ENCODE measurements at regions not wholly inside any gene's neighbourhood (a gene's known extent, or its start where the extent isn't known, plus 50 kb on each side); places are given as distances from the start of the nearest gene placed in this dataset.

- DNase-seq (ENCODE audit: low spot score) = no peak
Measured at GRCh38 chr2:103268841-103269498, 507.1 kb downstream of the TMEM182 start.

- DNase-seq (ENCODE audit: low spot score) = no peak
Measured at GRCh38 chr2:103276869-103277268, 515.0 kb downstream of the TMEM182 start.

GRCh38 chr2:103284750-103285149 lies 522.9 kb downstream of the TMEM182 start:
- DNase-seq (ENCODE audit: low spot score) = peak; percentile 32

DNA sequence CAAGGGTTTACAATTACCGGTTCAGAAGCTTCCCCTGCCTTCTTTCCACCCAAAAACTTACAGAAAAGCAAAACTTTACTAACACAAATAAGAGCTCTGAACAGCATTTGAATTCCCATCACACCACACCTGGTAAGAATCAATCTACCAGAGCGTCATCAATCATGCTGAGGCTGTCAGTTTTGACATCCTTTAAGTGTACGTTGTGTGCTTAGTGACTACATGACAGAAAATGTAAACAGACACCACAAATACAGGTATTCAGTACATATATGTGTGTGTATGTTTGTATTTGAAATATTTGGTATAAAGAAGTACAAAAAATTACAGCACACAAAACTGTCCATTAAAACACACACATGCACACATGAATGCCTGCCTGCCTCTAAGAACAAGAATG lies 523.5 kb downstream of the TMEM182 start:
- no peak for DNase-seq (ENCODE audit: low spot score)

DNA sequence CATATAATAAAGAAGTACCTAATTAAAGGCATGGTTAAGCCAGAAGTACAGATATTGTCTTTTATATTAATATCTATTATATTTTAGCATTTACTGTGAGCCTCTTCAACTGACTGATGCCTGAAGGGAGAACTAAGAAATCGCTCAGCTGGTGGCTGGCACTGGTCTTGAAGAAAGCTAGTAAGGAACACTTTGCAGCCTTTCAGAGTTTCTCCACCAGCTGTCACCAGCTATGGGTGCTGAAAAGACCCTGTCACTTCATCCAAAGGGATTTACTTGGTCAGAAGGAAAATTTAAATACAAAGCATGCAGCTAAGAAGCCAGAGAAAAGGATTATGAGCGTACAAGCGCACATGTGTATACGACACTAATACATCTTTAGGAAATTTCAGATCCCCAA lies 525.9 kb downstream of the TMEM182 start:
- DNase-seq (ENCODE audit: low spot score) = no peak

- DNase-seq (ENCODE audit: low spot score) = peak; percentile 23
Measured at GRCh38 chr2:103288696-103289095, 526.9 kb downstream of the TMEM182 start.

- DNase-seq (ENCODE audit: low spot score) = peak; percentile 17
Measured at GRCh38 chr2:103289105-103289725, 527.4 kb downstream of the TMEM182 start.

DNA sequence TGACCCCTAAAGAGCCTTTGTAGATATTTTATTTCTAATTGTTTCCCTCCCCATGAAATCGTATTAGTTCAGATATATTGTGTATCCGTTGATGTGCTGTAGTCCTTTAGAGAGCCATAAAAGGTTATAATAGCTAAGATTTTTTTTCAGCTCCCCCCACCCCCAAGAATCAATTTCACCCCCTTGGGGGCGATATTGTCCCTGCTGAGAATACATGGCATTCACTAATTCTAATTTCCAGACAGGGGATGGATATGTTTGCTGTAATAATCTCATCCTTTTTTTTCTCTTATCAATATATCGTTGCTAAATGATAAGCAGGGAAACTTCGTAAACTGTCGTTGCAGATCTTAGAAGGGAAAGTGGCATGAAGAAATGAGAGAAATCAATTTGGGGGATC lies 530.7 kb downstream of the TMEM182 start:
- DNase-seq (ENCODE audit: low spot score) = no peak

DNA sequence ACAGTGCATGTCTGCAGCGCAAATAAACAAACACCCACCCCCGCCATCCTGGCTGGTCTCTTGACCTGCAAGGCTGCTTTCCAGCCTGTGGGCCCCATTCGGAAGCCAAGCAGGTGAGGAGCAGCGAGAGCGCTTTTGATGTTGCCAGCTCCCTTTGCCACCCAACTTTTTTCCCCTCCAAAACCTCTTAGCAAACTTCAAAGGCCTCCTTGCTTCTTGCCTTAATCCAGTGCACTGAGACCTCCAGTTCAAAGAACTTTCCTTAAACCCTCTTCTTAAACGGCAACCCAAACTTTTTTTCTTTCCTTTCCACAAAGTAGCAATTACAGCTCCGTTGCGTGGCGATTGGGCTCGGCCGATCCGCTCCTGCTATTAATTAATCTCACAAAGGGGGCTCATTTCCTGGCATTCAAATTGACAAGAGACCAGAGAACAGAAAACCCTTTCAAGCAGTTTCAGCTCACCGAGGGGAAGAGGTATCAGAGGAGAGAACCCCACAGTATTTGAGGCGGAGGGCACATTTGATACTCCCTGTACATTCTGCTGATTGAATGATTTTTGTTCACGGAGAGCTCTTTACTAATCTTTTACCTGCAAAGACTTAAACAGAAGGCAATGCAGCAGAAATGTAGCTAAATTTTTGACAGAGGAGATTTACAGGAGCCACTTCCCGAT lies 531.4 kb downstream of the TMEM182 start:
- no peak for DNase-seq (ENCODE audit: low spot score)

- DNase-seq (ENCODE audit: low spot score) = no peak
Measured at GRCh38 chr2:103293742-103294077, 531.9 kb downstream of the TMEM182 start.

DNA sequence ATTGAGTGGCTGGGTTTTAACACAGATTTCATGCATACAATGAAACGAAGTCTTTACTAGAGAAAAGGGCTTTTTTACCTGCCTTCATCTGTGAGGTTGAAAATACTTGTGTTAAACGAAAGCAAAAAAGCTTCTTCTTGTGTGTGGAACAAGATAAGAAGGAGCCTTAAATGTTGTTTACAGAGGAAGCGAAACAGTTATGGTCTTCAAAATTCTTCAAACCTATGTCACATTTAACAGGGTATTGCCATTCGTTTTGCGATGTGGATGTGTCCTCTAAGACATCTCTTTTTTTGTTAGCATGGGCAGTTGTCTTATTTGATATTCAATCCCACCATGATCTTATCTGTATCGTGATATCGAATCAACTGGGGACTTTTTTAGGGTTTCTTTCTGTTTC lies 532.6 kb downstream of the TMEM182 start:
- no peak for DNase-seq (ENCODE audit: low spot score)

GRCh38 chr2:103295591-103295990 lies 533.8 kb downstream of the TMEM182 start:
- DNase-seq (ENCODE audit: low spot score) = no peak

DNA sequence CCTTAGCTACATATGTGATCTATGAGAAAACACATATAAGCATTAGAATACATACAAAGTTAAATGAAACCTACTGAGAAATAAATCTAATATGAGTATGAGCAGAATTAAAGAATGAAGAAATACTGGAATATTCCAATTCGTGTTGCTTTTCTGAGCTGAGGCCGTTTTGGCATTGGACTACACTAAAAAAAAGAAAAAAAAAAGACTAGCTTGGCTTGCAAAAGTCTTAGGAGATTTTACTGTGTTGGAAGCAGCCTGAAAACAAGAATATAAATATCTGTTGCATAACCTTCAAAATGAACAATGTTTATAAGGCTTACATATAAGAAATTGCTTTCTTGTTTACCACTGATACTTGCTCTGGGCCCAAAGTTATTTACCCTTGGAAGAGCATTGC lies 562.8 kb downstream of the TMEM182 start:
- no peak for DNase-seq (ENCODE audit: low spot score)

- DNase-seq (ENCODE audit: low spot score) = no peak
Measured at GRCh38 chr2:103327386-103327785, 565.6 kb downstream of the TMEM182 start.

DNA sequence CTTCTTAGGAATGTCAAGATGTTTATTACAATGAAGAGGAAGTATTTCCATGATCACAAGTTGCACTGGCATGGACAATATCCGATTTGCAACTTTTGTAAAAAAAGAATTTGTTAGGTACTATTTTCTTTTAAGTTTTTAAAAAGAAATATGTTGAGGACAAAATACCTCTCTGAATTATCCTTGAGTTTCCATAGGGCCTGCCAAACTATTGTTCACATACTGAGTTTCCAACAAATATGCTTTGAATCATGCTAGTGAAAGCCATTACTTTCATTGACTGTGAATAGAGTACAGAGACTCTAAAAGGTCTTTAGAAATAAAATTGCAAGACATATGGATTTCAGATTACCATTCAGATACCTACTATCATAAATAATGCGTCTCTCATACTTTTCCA lies 566.1 kb downstream of the TMEM182 start:
- DNase-seq (ENCODE audit: low spot score) = no peak

DNA sequence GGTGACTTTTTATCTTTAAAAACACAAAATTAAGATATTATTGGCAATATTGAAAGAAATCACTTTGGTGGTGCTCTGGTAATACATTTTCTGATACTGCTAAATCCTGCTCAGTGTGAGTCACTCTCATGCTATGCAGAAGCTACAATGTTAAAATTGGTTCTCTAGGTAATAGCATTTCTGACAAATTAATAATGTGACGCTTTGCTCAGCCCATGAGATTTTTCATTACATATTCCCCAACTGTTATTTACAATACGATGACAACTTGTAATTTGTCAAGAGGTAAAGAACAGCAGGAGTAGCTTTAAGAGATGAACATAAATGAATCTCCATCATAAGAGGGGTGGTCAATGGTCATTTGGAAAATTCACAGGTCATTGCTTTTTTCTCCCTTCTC lies 573.6 kb downstream of the TMEM182 start:
- DNase-seq (ENCODE audit: low spot score) = no peak

DNA sequence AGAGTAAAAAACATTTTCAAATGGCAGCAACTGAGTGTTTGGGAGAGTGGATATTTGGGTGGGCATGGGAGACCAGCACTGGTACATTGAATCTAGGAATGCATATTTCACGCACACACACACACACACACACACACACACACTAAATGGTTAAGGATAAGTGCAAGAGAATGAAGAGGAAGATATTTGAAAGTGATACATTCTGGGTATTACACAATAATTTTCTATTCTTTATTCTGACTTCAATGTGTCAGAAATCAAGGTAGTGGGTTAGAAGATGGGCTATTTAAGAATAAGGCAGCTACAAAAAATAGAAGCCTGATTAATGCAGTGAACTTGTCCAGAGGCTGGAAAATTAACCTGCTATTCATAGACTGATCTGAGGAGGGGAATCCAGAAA lies 577.0 kb downstream of the TMEM182 start:
- DNase-seq (ENCODE audit: low spot score) = no peak

GRCh38 chr2:103346780-103347179 lies 584.9 kb downstream of the TMEM182 start:
- peak; percentile 7 for DNase-seq (ENCODE audit: low spot score)

- no peak for DNase-seq (ENCODE audit: low spot score)
Measured at GRCh38 chr2:103353774-103354173, 591.9 kb downstream of the TMEM182 start.

GRCh38 chr2:103355287-103355686 lies 593.5 kb downstream of the TMEM182 start:
- DNase-seq (ENCODE audit: low spot score) = no peak

GRCh38 chr2:103361712-103362111 lies 599.9 kb downstream of the TMEM182 start:
- peak; percentile 28 for DNase-seq (ENCODE audit: low spot score)

GRCh38 chr2:103363639-103364038 lies 601.8 kb downstream of the TMEM182 start:
- no peak for DNase-seq (ENCODE audit: low spot score)

- DNase-seq (ENCODE audit: low spot score) = no peak
Measured at GRCh38 chr2:103364177-103364576, 602.3 kb downstream of the TMEM182 start.

GRCh38 chr2:103365071-103365470 lies 603.2 kb downstream of the TMEM182 start:
- no peak for DNase-seq (ENCODE audit: low spot score)
